Fibroblast of the aortic adventitia (primary cell): ENCODE measurements at regions not wholly inside any gene's neighbourhood (a gene's known extent, or its start where the extent isn't known, plus 50 kb on each side); places are given as distances from the start of the nearest gene placed in this dataset.
A peak's percentile ranks its signal among the peaks of the same experiment; 100 is the strongest.

Experiments used
- DNase-seq: peaks from one replicate; pipeline ENCODE4 v3.0.0-alpha.2; 2010; ENCODE audit warnings: low read depth
- H3K4me3 ChIP-seq: 2 replicates; pipeline ENCODE4 v1.5.1; 2011; ENCODE audit warnings: low read depth, mild to moderate bottlenecking, control low read depth, low read length, moderate library complexity
- CTCF ChIP-seq: IDR thresholded peaks from 2 replicates; pipeline ENCODE4 v1.5.1; 2011; ENCODE audit warnings: mild to moderate bottlenecking, low read length, control low read depth, inconsistent platforms; ENCODE audit not compliant: insufficient read depth

- no peak for DNase-seq
- no peak for TF ChIP-seq CTCF
- H3K4me3 ChIP-seq, result no peak overlapping the region
These were observed 332.9 kb upstream of the RASGRP1 start for GRCh38 chr15:38897551-38897950.

GRCh38 chr15:38898236-38898635, 333.6 kb upstream of the RASGRP1 start:
- TF ChIP-seq CTCF, result no peak
- DNase-seq, result no peak
- no peak overlapping the region for H3K4me3 ChIP-seq

- TF ChIP-seq CTCF, result no peak
- H3K4me3 ChIP-seq, result no peak overlapping the region
- DNase-seq, result peak; percentile 58
These were observed 334.7 kb upstream of the RASGRP1 start for GRCh38 chr15:38899300-38899699.

DNA sequence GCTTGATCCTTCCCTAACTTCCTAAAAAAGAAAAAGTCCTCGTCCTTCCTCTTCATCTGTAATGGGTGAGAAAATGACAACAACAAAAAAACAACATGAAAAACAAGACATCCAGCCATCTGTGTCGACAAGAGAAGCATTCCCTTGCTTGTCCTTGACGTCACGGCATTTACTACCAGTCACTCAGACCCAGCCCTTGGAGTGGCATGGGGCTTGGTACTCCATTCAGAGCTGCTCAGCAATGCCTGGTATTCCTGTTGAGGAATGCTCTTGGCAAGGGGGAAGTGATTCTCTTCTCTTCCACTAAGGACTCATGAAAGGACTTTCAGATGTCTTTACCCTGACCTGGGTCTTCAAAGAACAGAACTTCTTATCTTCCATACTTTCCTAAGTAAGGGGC, 339.7 kb upstream of the RASGRP1 start:
- H3K4me3 ChIP-seq, result no peak overlapping the region
- DNase-seq, result no peak
- no peak for TF ChIP-seq CTCF

DNA sequence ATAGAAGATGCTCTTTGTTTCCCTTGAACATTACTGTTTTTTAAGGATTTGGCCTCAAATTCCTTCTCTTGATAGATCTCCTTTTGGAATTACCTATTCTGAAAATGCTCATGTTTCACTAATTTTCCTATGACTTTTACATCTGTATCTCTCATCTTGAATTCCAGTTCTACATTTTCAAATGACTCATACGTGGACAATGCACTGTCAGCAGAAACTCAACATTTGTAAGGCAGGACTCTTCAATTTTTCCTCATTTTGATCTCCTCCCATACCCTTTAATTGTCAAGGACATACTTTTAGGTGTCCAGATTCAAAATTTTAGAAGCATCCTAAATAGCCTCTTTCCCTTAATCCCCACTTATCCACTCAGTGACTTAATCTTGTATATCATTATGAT, 341.0 kb upstream of the RASGRP1 start:
- no peak for DNase-seq
- TF ChIP-seq CTCF, result no peak
- no peak overlapping the region for H3K4me3 ChIP-seq

DNA sequence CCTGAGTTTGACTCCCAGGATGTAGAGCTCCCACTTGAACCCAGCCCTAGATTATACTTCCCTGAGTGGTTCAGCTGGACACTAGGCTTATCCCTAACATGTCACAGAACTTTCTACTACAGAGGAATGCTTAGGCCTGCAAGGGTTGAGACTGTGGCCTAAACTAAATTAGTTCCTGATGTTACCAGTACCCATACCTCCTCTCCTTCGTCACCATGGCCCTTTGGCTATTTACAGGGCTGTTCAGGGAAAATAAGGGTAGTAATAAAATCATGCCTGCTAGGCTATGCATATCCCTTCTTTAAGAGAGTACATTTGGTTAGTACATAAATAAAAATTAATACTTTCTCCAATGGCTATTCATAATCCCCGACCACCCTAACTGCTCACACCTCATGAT, 356.4 kb upstream of the RASGRP1 start:
- no peak for TF ChIP-seq CTCF
- no peak overlapping the region for H3K4me3 ChIP-seq
- no peak for DNase-seq

DNA sequence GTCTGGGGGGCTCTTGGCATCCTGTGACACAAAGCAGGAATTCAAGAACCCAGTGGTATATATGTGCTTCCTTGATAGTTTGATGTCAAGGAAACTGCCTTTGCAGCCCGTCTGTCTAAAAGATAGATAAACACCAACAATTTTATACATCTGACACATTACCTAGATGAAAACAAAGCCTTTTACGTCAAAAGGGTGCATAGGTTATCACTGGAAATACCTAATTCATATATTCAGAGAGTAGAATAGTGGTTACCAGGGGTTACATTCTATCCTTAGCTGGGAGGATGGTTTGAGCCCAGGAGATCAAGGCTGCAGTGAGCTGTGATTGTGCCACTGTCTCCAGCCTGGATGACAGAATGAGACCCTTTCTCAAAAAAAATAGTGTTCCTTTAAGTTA, 356.9 kb upstream of the RASGRP1 start:
- no peak for TF ChIP-seq CTCF
- H3K4me3 ChIP-seq, result no peak overlapping the region
- DNase-seq, result no peak
